HAP-1 (cell line): ENCODE measurements at regions not wholly inside any gene's neighbourhood (a gene's known extent, or its start where the extent isn't known, plus 50 kb on each side); places are given as distances from the start of the nearest gene placed in this dataset.

Experiments used
- DNase-seq, 2 experiments: peaks; one replicate each; pipeline ENCODE4 v3.0.0-alpha.2; 2016 to 2020; ENCODE audit warnings: low spot score in 2 of 2
- H3K27me3 ChIP-seq: fragments of 250-450 bp; sonication (Bioruptor Pico); 2 replicates; pipeline ENCODE4 v1.5.1; 2020; ENCODE audit warnings: low read depth, mild to moderate bottlenecking, moderate library complexity
- H3K36me3 ChIP-seq: fragments of 250-450 bp; sonication (Bioruptor Pico); replicated peaks from 2 replicates; pipeline ENCODE4 v1.5.1; 2020; ENCODE audit warnings: mild to moderate bottlenecking
- H3K4me1 ChIP-seq: fragments of 250-450 bp; sonication (Bioruptor Pico); 2 replicates; pipeline ENCODE4 v1.5.1; 2020; ENCODE audit warnings: mild to moderate bottlenecking
- H3K4me3 ChIP-seq: fragments of 250-450 bp; sonication (Bioruptor Pico); 2 replicates; pipeline ENCODE4 v1.5.1; 2020; ENCODE audit warnings: mild to moderate bottlenecking, moderate library complexity
- H3K9me3 ChIP-seq: fragments of 250-450 bp; sonication (Bioruptor Pico); 2 replicates; pipeline ENCODE4 v1.5.1; 2020; ENCODE audit warnings: mild to moderate bottlenecking, moderate library complexity
- in situ Hi-C: fragments of 300-500 bp; cut with MboI; formaldehyde crosslinking; loops from 3 replicates; pipeline ENCODE4 v1.14.3; 2020; ENCODE audit warnings: low sequenced_read_pairs, inconsistent platforms, mixed read lengths

- in situ Hi-C loops = no loop called here
- Histone ChIP-seq H3K4me1 (no peaks in the 10 kb centered on the region), H3K36me3 (no peaks in the 10 kb centered on the region), H3K27me3 (no peaks in the 10 kb centered on the region), H3K4me3 (no peak overlapping the region), H3K9me3 (no peaks in the 10 kb centered on the region; the same call in 1 of the 2 replicates)
- no peak for DNase-seq
Observed at GRCh38 chr3:70861234-70861633, 548.8 kb upstream of the MDFIC2 start.

- no peaks in the 10 kb centered on the region for H3K36me3 ChIP-seq
- H3K4me3 ChIP-seq = no peak overlapping the region
- no peaks in the 10 kb centered on the region for H3K27me3 ChIP-seq
- H3K9me3 ChIP-seq = no peaks in the 10 kb centered on the region
- in situ Hi-C loops = no loop called here
- H3K4me1 ChIP-seq = peaks cover 11% of the 10 kb centered on the region
- no peak for DNase-seq
Observed at GRCh38 chr3:70857916-70858315, 545.5 kb upstream of the MDFIC2 start.

GRCh38 chr3:70856414-70857162 lies 544.1 kb upstream of the MDFIC2 start:
- H3K36me3 ChIP-seq = no peaks in the 10 kb centered on the region
- no peak overlapping the region for H3K4me3 ChIP-seq
- H3K4me1 ChIP-seq = peaks cover 11% of the 10 kb centered on the region
- H3K27me3 ChIP-seq = no peaks in the 10 kb centered on the region
- DNase-seq = no peak
- no peaks in the 10 kb centered on the region for H3K9me3 ChIP-seq
- in situ Hi-C loops = no loop called here

- H3K4me3 ChIP-seq = no peak overlapping the region
- in situ Hi-C loops = no loop called here
- no peaks in the 10 kb centered on the region for H3K36me3 ChIP-seq
- no peak for DNase-seq
- no peaks in the 10 kb centered on the region for H3K9me3 ChIP-seq
- H3K4me1 ChIP-seq = peaks cover 11% of the 10 kb centered on the region
- no peaks in the 10 kb centered on the region for H3K27me3 ChIP-seq
Observed at GRCh38 chr3:70855149-70855548, 542.7 kb upstream of the MDFIC2 start.

GRCh38 chr3:70854108-70854507 lies 541.7 kb upstream of the MDFIC2 start:
- Histone ChIP-seq H3K36me3 (no peaks in the 10 kb centered on the region), H3K4me3 (no peak overlapping the region), H3K9me3 (no peaks in the 10 kb centered on the region), H3K27me3 (no peaks in the 10 kb centered on the region), H3K4me1 (peaks cover 11% of the 10 kb centered on the region)
- in situ Hi-C loops = no loop called here
- DNase-seq = no peak

GRCh38 chr3:70853161-70853944 lies 540.9 kb upstream of the MDFIC2 start:
- Histone ChIP-seq H3K9me3 (no peaks in the 10 kb centered on the region), H3K4me1 (peaks cover 11% of the 10 kb centered on the region), H3K36me3 (no peaks in the 10 kb centered on the region), H3K27me3 (no peaks in the 10 kb centered on the region), H3K4me3 (no peak overlapping the region)
- in situ Hi-C loops = no loop called here
- DNase-seq = no peak

GRCh38 chr3:70849911-70850699 lies 537.7 kb upstream of the MDFIC2 start:
- no peak overlapping the region for H3K4me3 ChIP-seq
- in situ Hi-C loops = no loop called here
- DNase-seq = no peak

GRCh38 chr3:70840106-70840870 lies 527.9 kb upstream of the MDFIC2 start:
- no peaks in the 10 kb centered on the region for H3K27me3 ChIP-seq
- no peaks in the 10 kb centered on the region for H3K9me3 ChIP-seq
- in situ Hi-C loops = no loop called here
- peaks cover 4% of the 10 kb centered on the region; the same call in 1 of the 2 replicates for H3K4me1 ChIP-seq
- H3K4me3 ChIP-seq = no peak overlapping the region
- no peaks in the 10 kb centered on the region for H3K36me3 ChIP-seq
- no peak for DNase-seq

More at GRCh38 chr3:70849911-70850699, 537.7 kb upstream of the MDFIC2 start:
- peaks cover 11% of the 10 kb centered on the region for H3K4me1 ChIP-seq
- H3K9me3 ChIP-seq = no peaks in the 10 kb centered on the region
- H3K36me3 ChIP-seq = no peaks in the 10 kb centered on the region
- H3K27me3 ChIP-seq = no peaks in the 10 kb centered on the region

- no peak overlapping the region for H3K4me3 ChIP-seq
- H3K27me3 ChIP-seq = no peaks in the 10 kb centered on the region
- in situ Hi-C loops = no loop called here
- H3K9me3 ChIP-seq = no peaks in the 10 kb centered on the region
- no peak for DNase-seq
- no peaks in the 10 kb centered on the region for H3K36me3 ChIP-seq
- no peaks in the 10 kb centered on the region for H3K4me1 ChIP-seq
Observed at GRCh38 chr3:70833239-70833960, 521.0 kb upstream of the MDFIC2 start.

GRCh38 chr3:70832834-70833205 lies 520.4 kb upstream of the MDFIC2 start:
- DNase-seq = no peak
- in situ Hi-C loops = no loop called here
- no peaks in the 10 kb centered on the region for H3K36me3 ChIP-seq
- no peak overlapping the region for H3K4me3 ChIP-seq
- no peaks in the 10 kb centered on the region for H3K27me3 ChIP-seq
- H3K9me3 ChIP-seq = no peaks in the 10 kb centered on the region
- no peaks in the 10 kb centered on the region for H3K4me1 ChIP-seq

GRCh38 chr3:70832089-70832833 lies 519.8 kb upstream of the MDFIC2 start:
- in situ Hi-C loops = no loop called here
- no peak for DNase-seq

GRCh38 chr3:70829092-70829491 lies 516.7 kb upstream of the MDFIC2 start:
- Histone ChIP-seq H3K9me3 (no peaks in the 10 kb centered on the region), H3K36me3 (no peaks in the 10 kb centered on the region), H3K4me1 (peaks cover under 1% of the 10 kb centered on the region), H3K4me3 (no peak overlapping the region), H3K27me3 (no peaks in the 10 kb centered on the region)
- in situ Hi-C loops = no loop called here
- no peak for DNase-seq

More at GRCh38 chr3:70832089-70832833, 519.8 kb upstream of the MDFIC2 start:
- H3K27me3 ChIP-seq = no peaks in the 10 kb centered on the region
- H3K36me3 ChIP-seq = no peaks in the 10 kb centered on the region
- H3K9me3 ChIP-seq = no peaks in the 10 kb centered on the region
- H3K4me3 ChIP-seq = no peak overlapping the region
- H3K4me1 ChIP-seq = no peaks in the 10 kb centered on the region
